ENCODE measurements at regions not wholly inside any gene's neighbourhood (a gene's known extent, or its start where the extent isn't known, plus 50 kb on each side); places are given as distances from the start of the nearest gene placed in this dataset.

DNA sequence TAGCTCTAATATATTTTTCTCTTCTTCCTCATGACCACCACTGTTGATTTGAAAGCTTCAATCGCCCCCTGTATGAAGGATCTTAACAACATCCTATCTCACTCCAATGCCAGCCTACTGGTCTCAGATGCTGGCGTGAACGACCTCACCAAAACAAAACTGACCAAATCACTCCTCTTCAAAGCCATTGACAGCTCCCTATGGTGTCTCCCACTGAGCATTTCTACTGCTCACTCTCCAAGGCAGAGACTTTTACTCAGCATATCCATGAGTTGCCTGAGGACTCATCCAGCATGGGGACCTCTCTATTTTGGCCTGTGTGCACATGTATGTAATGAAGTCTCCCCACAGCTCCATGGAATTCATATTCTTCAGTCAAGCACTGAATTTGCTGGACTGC lies 520.4 kb downstream of the TFAP2B start:
- no peak for TF ChIP-seq EZH2 (IDR thresholded peaks at IDR 0.05; ENCODE audit: insufficient read depth, low read length)
- TF ChIP-seq, protein P1, sequence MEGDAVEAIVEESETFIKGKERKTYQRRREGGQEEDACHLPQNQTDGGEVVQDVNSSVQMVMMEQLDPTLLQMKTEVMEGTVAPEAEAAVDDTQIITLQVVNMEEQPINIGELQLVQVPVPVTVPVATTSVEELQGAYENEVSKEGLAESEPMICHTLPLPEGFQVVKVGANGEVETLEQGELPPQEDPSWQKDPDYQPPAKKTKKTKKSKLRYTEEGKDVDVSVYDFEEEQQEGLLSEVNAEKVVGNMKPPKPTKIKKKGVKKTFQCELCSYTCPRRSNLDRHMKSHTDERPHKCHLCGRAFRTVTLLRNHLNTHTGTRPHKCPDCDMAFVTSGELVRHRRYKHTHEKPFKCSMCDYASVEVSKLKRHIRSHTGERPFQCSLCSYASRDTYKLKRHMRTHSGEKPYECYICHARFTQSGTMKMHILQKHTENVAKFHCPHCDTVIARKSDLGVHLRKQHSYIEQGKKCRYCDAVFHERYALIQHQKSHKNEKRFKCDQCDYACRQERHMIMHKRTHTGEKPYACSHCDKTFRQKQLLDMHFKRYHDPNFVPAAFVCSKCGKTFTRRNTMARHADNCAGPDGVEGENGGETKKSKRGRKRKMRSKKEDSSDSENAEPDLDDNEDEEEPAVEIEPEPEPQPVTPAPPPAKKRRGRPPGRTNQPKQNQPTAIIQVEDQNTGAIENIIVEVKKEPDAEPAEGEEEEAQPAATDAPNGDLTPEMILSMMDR (IDR thresholded peaks at IDR 0.05; ENCODE audit: insufficient read depth, low read depth, low read length), result no peak
